Bronchial epithelial cell (primary cell): ENCODE measurements at regions not wholly inside any gene's neighbourhood (a gene's known extent, or its start where the extent isn't known, plus 50 kb on each side); places are given as distances from the start of the nearest gene placed in this dataset.

Experiments used
- DNase-seq: peaks from one replicate; pipeline ENCODE4 v3.0.0-alpha.2; 2010; ENCODE audit warnings: low read depth
- FAIRE-seq: peaks from 2 replicates; lab custom pipeline; 2011; peaks lifted over from hg19 to GRCh38; lab: Jason Lieb, UNC
- H3K27me3 ChIP-seq: 2 replicates; pipeline ENCODE4 v1.5.1; 2011; ENCODE audit warnings: low read length; ENCODE audit not compliant: control insufficient read depth, insufficient read depth
- H3K36me3 ChIP-seq: 2 replicates; pipeline ENCODE4 v1.5.1; 2011; ENCODE audit warnings: low read length; ENCODE audit not compliant: control insufficient read depth, insufficient read depth
- H3K4me3 ChIP-seq: 2 replicates; pipeline ENCODE4 v1.5.1; 2011; ENCODE audit warnings: mild to moderate bottlenecking, low read depth, low read length, control low read depth
- TF ChIP-seq, protein P1 (sequence below): IDR thresholded peaks from 2 replicates; pipeline ENCODE4 v1.5.1; 2011; ENCODE audit warnings: mild to moderate bottlenecking, moderate library complexity, low read length, control low read depth, inconsistent platforms; ENCODE audit not compliant: insufficient read depth, severe bottlenecking

DNA sequence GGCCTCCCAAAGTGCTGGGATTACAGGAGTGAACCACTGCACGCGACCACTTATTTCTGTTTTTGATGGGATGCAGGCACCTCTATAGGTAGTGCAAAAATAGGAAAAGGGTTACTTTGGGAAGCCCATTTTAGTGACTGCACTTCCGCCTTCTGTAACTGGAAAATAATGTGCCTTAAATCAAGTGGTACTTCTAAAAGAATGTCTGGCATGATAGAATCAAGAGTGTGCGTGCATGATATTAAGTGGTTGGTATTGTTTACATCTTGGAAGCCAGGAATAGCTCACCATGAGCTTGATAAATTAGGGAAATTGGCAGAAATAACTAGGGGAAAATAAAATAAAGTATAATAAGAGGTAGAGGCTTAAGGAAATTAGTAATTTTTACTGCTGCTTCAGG is 1067.0 kb downstream of the ADGRL2 start:
- H3K36me3 ChIP-seq: no peaks in the 10 kb centered on the region
- no peak for FAIRE-seq
- TF ChIP-seq, protein P1, sequence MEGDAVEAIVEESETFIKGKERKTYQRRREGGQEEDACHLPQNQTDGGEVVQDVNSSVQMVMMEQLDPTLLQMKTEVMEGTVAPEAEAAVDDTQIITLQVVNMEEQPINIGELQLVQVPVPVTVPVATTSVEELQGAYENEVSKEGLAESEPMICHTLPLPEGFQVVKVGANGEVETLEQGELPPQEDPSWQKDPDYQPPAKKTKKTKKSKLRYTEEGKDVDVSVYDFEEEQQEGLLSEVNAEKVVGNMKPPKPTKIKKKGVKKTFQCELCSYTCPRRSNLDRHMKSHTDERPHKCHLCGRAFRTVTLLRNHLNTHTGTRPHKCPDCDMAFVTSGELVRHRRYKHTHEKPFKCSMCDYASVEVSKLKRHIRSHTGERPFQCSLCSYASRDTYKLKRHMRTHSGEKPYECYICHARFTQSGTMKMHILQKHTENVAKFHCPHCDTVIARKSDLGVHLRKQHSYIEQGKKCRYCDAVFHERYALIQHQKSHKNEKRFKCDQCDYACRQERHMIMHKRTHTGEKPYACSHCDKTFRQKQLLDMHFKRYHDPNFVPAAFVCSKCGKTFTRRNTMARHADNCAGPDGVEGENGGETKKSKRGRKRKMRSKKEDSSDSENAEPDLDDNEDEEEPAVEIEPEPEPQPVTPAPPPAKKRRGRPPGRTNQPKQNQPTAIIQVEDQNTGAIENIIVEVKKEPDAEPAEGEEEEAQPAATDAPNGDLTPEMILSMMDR: no peak

DNA sequence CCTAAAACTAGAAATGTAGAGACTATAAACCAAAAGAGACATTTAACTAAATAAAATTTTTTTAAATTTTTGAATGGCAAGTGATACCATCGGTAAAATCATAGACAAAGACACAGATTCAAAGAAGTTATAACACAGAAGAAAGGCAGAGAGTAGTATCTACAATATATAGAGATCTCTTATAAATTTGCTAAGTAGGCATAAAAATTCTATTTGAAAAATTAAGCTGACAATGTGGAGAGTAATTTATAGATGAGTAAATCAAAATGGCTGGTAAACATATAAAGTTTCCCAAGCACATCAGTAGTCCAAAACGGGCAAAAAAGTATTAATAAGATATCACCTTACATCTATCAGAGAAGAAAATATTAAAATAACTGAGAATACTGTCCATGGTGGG is 1061.0 kb downstream of the ADGRL2 start:
- Histone ChIP-seq H3K36me3 (no peaks in the 10 kb centered on the region), H3K4me3 (no peak overlapping the region), H3K27me3 (no peaks in the 10 kb centered on the region)
- FAIRE-seq (no peak), DNase-seq (no peak)
- TF ChIP-seq, protein P1: no peak

More for the DNA sequence above, 1067.0 kb downstream of the ADGRL2 start:
- Histone ChIP-seq H3K4me3 (no peak overlapping the region), H3K27me3 (no peaks in the 10 kb centered on the region)
- no peak for DNase-seq

DNA sequence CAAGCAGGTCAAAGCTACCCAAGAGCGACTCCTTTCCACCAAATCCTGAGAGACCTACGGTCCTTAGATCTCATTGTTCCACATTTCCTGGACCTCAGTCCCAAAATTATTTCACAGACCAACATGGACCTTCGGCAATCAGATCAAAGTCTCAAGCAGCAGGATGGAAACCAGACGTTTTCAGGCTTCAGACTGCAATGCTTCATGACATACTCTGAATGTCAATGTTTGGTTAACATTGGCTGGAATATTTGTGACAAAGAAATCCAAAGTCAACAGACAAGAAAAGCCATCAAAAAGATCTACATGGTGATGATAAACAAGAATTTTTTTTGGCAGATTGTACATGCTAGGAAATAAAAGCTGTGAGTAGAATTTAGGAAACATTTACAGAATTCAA is 1057.3 kb downstream of the ADGRL2 start:
- FAIRE-seq (no peak), DNase-seq (no peak)
- Histone ChIP-seq H3K36me3 (no peaks in the 10 kb centered on the region), H3K4me3 (no peak overlapping the region), H3K27me3 (no peaks in the 10 kb centered on the region)
- TF ChIP-seq, protein P1: no peak

DNA sequence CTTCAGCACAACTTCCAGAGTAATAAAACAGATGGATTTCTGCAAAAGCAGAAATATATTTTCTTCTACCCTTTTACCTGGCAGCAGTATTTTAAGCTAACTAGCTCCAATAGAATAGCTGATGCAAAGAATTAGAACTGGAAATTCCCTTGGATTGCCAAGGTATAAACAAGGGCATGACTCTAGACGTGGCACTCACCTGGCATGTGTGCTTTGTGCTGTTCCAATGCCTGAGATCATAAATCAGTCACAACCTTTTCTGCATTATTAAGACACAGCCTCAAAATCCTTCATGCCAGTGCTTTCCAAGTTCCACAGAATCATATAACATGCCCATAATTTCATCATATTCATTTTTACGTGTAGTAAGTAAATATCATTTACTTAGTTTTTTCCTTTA is 1048.7 kb downstream of the ADGRL2 start:
- Histone ChIP-seq H3K27me3 (no peaks in the 10 kb centered on the region), H3K36me3 (no peaks in the 10 kb centered on the region), H3K4me3 (no peak overlapping the region)
- FAIRE-seq: no peak
- TF ChIP-seq, protein P1: no peak
- no peak for DNase-seq

DNA sequence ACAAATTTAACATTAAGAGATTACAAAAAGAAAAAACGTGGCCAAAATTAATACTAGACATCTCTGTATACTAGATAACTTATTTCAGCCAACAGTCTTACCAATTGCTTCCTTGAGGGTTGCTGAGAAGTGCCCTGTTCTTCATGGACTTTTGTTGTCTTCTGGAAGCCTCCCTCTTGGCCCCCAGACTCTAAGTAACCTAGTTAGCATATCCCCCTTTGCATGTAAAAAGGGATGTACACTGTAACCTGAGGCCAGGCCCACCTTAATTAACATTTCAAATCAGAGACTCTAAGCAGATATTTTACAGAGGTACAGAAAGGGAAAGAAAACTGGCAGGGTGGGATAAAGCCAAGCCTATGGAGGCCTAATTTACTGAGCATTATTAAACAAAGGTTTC is 1047.3 kb downstream of the ADGRL2 start:
- Histone ChIP-seq H3K27me3 (no peaks in the 10 kb centered on the region), H3K36me3 (no peaks in the 10 kb centered on the region), H3K4me3 (no peak overlapping the region)
- DNase-seq (no peak), FAIRE-seq (no peak)
- TF ChIP-seq, protein P1: no peak

DNA sequence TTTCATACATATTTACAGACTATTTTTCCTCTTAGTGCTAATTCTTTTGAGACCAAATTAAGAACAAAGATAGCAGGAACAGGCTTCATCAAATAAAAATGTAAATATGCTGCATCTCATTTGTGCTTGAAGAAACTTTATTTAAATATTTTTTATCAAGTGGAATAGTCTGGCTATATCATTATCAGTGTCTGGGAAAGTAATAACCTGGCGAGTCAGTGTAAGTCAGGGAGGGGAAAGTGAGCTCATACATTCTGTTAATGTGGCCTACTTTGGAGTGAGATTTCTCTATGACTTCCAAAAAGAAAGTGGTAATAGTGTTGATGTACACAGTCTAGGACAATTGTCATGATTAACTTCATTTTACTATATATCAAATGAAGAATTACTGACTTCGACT is 1045.1 kb downstream of the ADGRL2 start:
- TF ChIP-seq, protein P1: no peak
- Histone ChIP-seq H3K4me3 (no peak overlapping the region), H3K27me3 (no peaks in the 10 kb centered on the region), H3K36me3 (no peaks in the 10 kb centered on the region)
- no peak for DNase-seq
- FAIRE-seq: no peak
